ENCODE measurements at regions not wholly inside any gene's neighbourhood (a gene's known extent, or its start where the extent isn't known, plus 50 kb on each side); places are given as distances from the start of the nearest gene placed in this dataset.

GRCh38 chr12:127249428-127249827 is 1017.5 kb upstream of the TMEM132C start (continued):
- TF ChIP-seq REST (IDR thresholded peaks at IDR 0.05; ENCODE audit: unreplicated experiment) (no peak), ETS1 (IDR thresholded peaks at IDR 0.05) (no peak), CTCF (conservative IDR thresholded peaks at IDR 0.05; ENCODE audit: low read depth in 2 of 2) (no peak), POLR2AphosphoS5 (IDR thresholded peaks at IDR 0.05; ENCODE audit: low read depth) (no peak), JUNB (IDR thresholded peaks at IDR 0.05; ENCODE audit: unreplicated experiment) (no peak), EZH2phosphoT487 (IDR thresholded peaks at IDR 0.05; ENCODE audit: unreplicated experiment) (no peak)

GRCh38 chr12:127253797-127254327 is 1013.1 kb upstream of the TMEM132C start:
- no peak overlapping the region for H3K4me2 ChIP-seq
- no peak for DNase-seq (ENCODE audit: low spot score)
- no peaks in the 10 kb centered on the region for H3F3A ChIP-seq (replicated peaks; ENCODE audit: low read depth)
- no peaks in the 10 kb centered on the region for H3K36me3 ChIP-seq (ENCODE audit: insufficient read depth)
- Mint-ChIP-seq H3K4me3 (no peak overlapping the region), H3K4me1 (no peaks in the 10 kb centered on the region), H3K36me3 (ENCODE audit: low read depth) (peaks cover 21% of the 10 kb centered on the region; the same call in 2 of the 3 replicates), H3K27me3 (ENCODE audit: insufficient read depth, low read depth, poor library complexity) (no peaks in the 10 kb centered on the region), H3K9me3 (peaks cover 92% of the 10 kb centered on the region), H3K27ac (no peak overlapping the region)
- ATAC-seq = no peak
- H3K4me3 ChIP-seq = no peak overlapping the region
- no peak overlapping the region for H2AFZ ChIP-seq
- H3K79me2 ChIP-seq (replicated peaks; ENCODE audit: insufficient read depth) = no peaks in the 10 kb centered on the region
- H3K27me3 ChIP-seq (ENCODE audit: insufficient read depth) = no peaks in the 10 kb centered on the region
- H3K27ac ChIP-seq (ENCODE audit: low read depth) = no peak overlapping the region
- H4K20me1 ChIP-seq (replicated peaks; ENCODE audit: insufficient read depth) = no peaks in the 10 kb centered on the region
- H3K9me2 ChIP-seq (ENCODE audit: insufficient read depth) = no peaks in the 10 kb centered on the region
- no peaks in the 10 kb centered on the region for H3K4me1 ChIP-seq (ENCODE audit: insufficient read depth)
- TF ChIP-seq ZNF114 (CRISPR knock-in tag; IDR thresholded peaks at IDR 0.05) (no peak), ZNF462 (CRISPR knock-in tag; IDR thresholded peaks at IDR 0.05) (no peak), STAT1 (IDR thresholded peaks at IDR 0.05; ENCODE audit: unreplicated experiment) (no peak), EZH2 (IDR thresholded peaks at IDR 0.05; ENCODE audit: low read depth, unreplicated experiment) (no peak), CREB1 (CRISPR knock-in tag; IDR thresholded peaks at IDR 0.05; ENCODE audit: low read depth) (no peak), POLR2AphosphoS5 (IDR thresholded peaks at IDR 0.05; ENCODE audit: low read depth) (no peak), ETS1 (IDR thresholded peaks at IDR 0.05) (no peak)
